ENCODE measurements at regions not wholly inside any gene's neighbourhood (a gene's known extent, or its start where the extent isn't known, plus 50 kb on each side); places are given as distances from the start of the nearest gene placed in this dataset.

GRCh38 chr11:121754598-121754997 lies 301.8 kb upstream of the SORL1-AS1 start:
- H3K36me3 ChIP-seq (replicated peaks; ENCODE audit: insufficient read depth, low read depth) = no peaks in the 10 kb centered on the region
- no peak overlapping the region for H2AFZ ChIP-seq
- no peaks in the 10 kb centered on the region for H3K9me3 ChIP-seq (ENCODE audit: low read depth)
- H4K20me1 ChIP-seq (ENCODE audit: insufficient read depth, poor library complexity, severe bottlenecking) = no peaks in the 10 kb centered on the region
- peaks cover 15% of the 10 kb centered on the region for H3K4me1 ChIP-seq (ENCODE audit: insufficient read depth)
- H3K4me2 ChIP-seq = no peak overlapping the region
- no peaks in the 10 kb centered on the region for H3K9me2 ChIP-seq (replicated peaks; ENCODE audit: insufficient read depth)
- TF ChIP-seq EZH2 (IDR thresholded peaks at IDR 0.05; ENCODE audit: borderline replicate concordance) = no peak
- TF ChIP-seq, protein P1, sequence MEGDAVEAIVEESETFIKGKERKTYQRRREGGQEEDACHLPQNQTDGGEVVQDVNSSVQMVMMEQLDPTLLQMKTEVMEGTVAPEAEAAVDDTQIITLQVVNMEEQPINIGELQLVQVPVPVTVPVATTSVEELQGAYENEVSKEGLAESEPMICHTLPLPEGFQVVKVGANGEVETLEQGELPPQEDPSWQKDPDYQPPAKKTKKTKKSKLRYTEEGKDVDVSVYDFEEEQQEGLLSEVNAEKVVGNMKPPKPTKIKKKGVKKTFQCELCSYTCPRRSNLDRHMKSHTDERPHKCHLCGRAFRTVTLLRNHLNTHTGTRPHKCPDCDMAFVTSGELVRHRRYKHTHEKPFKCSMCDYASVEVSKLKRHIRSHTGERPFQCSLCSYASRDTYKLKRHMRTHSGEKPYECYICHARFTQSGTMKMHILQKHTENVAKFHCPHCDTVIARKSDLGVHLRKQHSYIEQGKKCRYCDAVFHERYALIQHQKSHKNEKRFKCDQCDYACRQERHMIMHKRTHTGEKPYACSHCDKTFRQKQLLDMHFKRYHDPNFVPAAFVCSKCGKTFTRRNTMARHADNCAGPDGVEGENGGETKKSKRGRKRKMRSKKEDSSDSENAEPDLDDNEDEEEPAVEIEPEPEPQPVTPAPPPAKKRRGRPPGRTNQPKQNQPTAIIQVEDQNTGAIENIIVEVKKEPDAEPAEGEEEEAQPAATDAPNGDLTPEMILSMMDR (IDR thresholded peaks at IDR 0.05; ENCODE audit: poor library complexity) = no peak
- no peak for TF ChIP-seq EZH2phosphoT487 (IDR thresholded peaks at IDR 0.05; ENCODE audit: low read depth, severe bottlenecking, unreplicated experiment)
- peak overlapping the region; percentile 76 for H3K27ac ChIP-seq
- no peak overlapping the region for H3K4me3 ChIP-seq
- H3K27me3 ChIP-seq = no peaks in the 10 kb centered on the region
- 67% methylated on average over 2 of the region's 2 CpGs for WGBS (ENCODE audit: low lambda C conversion rate, missing lambda C conversion rate)
- no peak for DNase-seq (ENCODE audit: low spot score)
- no peaks in the 10 kb centered on the region for H3K79me2 ChIP-seq

- Histone ChIP-seq H3K9me3 (ENCODE audit: low read depth) (no peaks in the 10 kb centered on the region), H3K79me2 (no peaks in the 10 kb centered on the region), H3K4me2 (no peak overlapping the region), H3K4me3 (no peak overlapping the region), H3K27ac (no peak overlapping the region), H3K27me3 (no peaks in the 10 kb centered on the region), H3K9me2 (replicated peaks; ENCODE audit: insufficient read depth) (no peaks in the 10 kb centered on the region), H2AFZ (no peak overlapping the region), H3K36me3 (replicated peaks; ENCODE audit: insufficient read depth, low read depth) (no peaks in the 10 kb centered on the region), H4K20me1 (ENCODE audit: insufficient read depth, poor library complexity, severe bottlenecking) (no peaks in the 10 kb centered on the region), H3K4me1 (ENCODE audit: insufficient read depth) (peaks cover 2% of the 10 kb centered on the region)
- TF ChIP-seq, protein P1 (IDR thresholded peaks at IDR 0.05; ENCODE audit: poor library complexity) = no peak
- TF ChIP-seq EZH2 (IDR thresholded peaks at IDR 0.05; ENCODE audit: borderline replicate concordance) (no peak), EZH2phosphoT487 (IDR thresholded peaks at IDR 0.05; ENCODE audit: low read depth, severe bottlenecking, unreplicated experiment) (no peak)
- 84% methylated on average over 3 of the region's 3 CpGs for WGBS (ENCODE audit: low lambda C conversion rate, missing lambda C conversion rate)
- no peak for DNase-seq (ENCODE audit: low spot score)
Measured at GRCh38 chr11:121749691-121750090, 296.9 kb upstream of the SORL1-AS1 start.

- no peak for TF ChIP-seq EZH2phosphoT487 (IDR thresholded peaks at IDR 0.05; ENCODE audit: low read depth, severe bottlenecking, unreplicated experiment)
- TF ChIP-seq, protein P1 (IDR thresholded peaks at IDR 0.05; ENCODE audit: poor library complexity) = no peak
- TF ChIP-seq EZH2 (IDR thresholded peaks at IDR 0.05; ENCODE audit: borderline replicate concordance) = no peak
Measured at GRCh38 chr11:121748068-121748467, 295.3 kb upstream of the SORL1-AS1 start.

GRCh38 chr11:121743285-121743684 lies 290.5 kb upstream of the SORL1-AS1 start:
- DNase-seq (ENCODE audit: low spot score) = no peak
- no peaks in the 10 kb centered on the region for H3K9me3 ChIP-seq (ENCODE audit: low read depth)
- H3K9me2 ChIP-seq (replicated peaks; ENCODE audit: insufficient read depth) = no peaks in the 10 kb centered on the region
- peak overlapping the region; percentile 92 for H3K27ac ChIP-seq
- no peaks in the 10 kb centered on the region for H4K20me1 ChIP-seq (ENCODE audit: insufficient read depth, poor library complexity, severe bottlenecking)
- no peak overlapping the region for H3K4me3 ChIP-seq
- no peak overlapping the region for H2AFZ ChIP-seq
- TF ChIP-seq, protein P1 (IDR thresholded peaks at IDR 0.05; ENCODE audit: poor library complexity) = no peak
- no peak for TF ChIP-seq EZH2 (IDR thresholded peaks at IDR 0.05; ENCODE audit: borderline replicate concordance)
- TF ChIP-seq EZH2phosphoT487 (IDR thresholded peaks at IDR 0.05; ENCODE audit: low read depth, severe bottlenecking, unreplicated experiment) = no peak
- H3K36me3 ChIP-seq (replicated peaks; ENCODE audit: insufficient read depth, low read depth) = no peaks in the 10 kb centered on the region
- no peaks in the 10 kb centered on the region for H3K79me2 ChIP-seq
- H3K4me2 ChIP-seq = no peak overlapping the region
- 77% methylated on average over 1 of the region's 1 CpG for WGBS (ENCODE audit: low lambda C conversion rate, missing lambda C conversion rate)
- H3K4me1 ChIP-seq (ENCODE audit: insufficient read depth) = peaks cover 14% of the 10 kb centered on the region
- H3K27me3 ChIP-seq = no peaks in the 10 kb centered on the region

More at GRCh38 chr11:121748068-121748467, 295.3 kb upstream of the SORL1-AS1 start:
- Histone ChIP-seq H3K4me3 (no peak overlapping the region), H3K79me2 (no peaks in the 10 kb centered on the region), H3K4me2 (no peak overlapping the region), H3K9me3 (ENCODE audit: low read depth) (no peaks in the 10 kb centered on the region), H3K27me3 (no peaks in the 10 kb centered on the region), H4K20me1 (ENCODE audit: insufficient read depth, poor library complexity, severe bottlenecking) (no peaks in the 10 kb centered on the region), H3K27ac (no peak overlapping the region), H2AFZ (no peak overlapping the region), H3K4me1 (ENCODE audit: insufficient read depth) (no peaks in the 10 kb centered on the region), H3K36me3 (replicated peaks; ENCODE audit: insufficient read depth, low read depth) (no peaks in the 10 kb centered on the region), H3K9me2 (replicated peaks; ENCODE audit: insufficient read depth) (no peaks in the 10 kb centered on the region)
- WGBS (ENCODE audit: low lambda C conversion rate, missing lambda C conversion rate) = 91% methylated on average over 1 of the region's 1 CpG
- DNase-seq (ENCODE audit: low spot score) = no peak

Measured in hepatocyte (in vitro differentiated cells).